ENCODE measurements at regions not wholly inside any gene's neighbourhood (a gene's known extent, or its start where the extent isn't known, plus 50 kb on each side); places are given as distances from the start of the nearest gene placed in this dataset.

GRCh38 chr1:201763455-201764140, 65.4 kb upstream of the IPO9 start:
- H3K27me3 Mint-ChIP-seq, result no peaks in the 10 kb centered on the region
- peaks cover 2% of the 10 kb centered on the region for H3K36me3 Mint-ChIP-seq
- no peak overlapping the region for H3K4me3 Mint-ChIP-seq
- no peak overlapping the region for H3K27ac Mint-ChIP-seq
- no peaks in the 10 kb centered on the region for H3K9me3 Mint-ChIP-seq (ENCODE audit: low read depth)
- H3K4me1 Mint-ChIP-seq (ENCODE audit: low read depth), result no peaks in the 10 kb centered on the region

DNA sequence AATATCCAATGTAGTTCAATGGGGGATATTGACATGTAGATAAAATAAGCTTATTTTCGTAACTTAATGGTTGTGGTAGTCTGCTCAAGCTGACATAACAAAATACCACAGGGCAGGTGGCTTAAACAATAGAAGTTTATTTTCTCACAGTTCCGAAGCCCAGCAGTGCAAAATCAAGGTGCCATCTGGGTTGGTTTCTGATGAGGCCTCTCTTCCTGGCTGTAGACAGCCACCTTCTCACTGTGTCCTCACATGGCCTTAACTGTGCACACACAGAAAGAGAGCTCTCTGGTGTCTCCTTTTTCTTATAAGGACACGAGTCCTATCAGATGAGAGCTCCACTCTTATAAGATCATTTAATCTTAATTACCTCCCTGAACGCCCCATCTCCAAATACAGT, 64.8 kb upstream of the IPO9 start:
- H3K4me3 Mint-ChIP-seq, result no peak overlapping the region
- H3K36me3 Mint-ChIP-seq, result no peaks in the 10 kb centered on the region
- no peaks in the 10 kb centered on the region for H3K4me1 Mint-ChIP-seq (ENCODE audit: low read depth)
- H3K9me3 Mint-ChIP-seq (ENCODE audit: low read depth), result no peaks in the 10 kb centered on the region
- no peaks in the 10 kb centered on the region for H3K27me3 Mint-ChIP-seq
- no peak overlapping the region for H3K27ac Mint-ChIP-seq

- Mint-ChIP-seq H3K36me3 (no peaks in the 10 kb centered on the region), H3K4me1 (ENCODE audit: low read depth) (no peaks in the 10 kb centered on the region), H3K4me3 (no peak overlapping the region), H3K9me3 (ENCODE audit: low read depth) (no peaks in the 10 kb centered on the region), H3K27ac (no peak overlapping the region), H3K27me3 (no peaks in the 10 kb centered on the region)
These were observed 64.4 kb upstream of the IPO9 start for GRCh38 chr1:201764579-201764978.

GRCh38 chr1:201766131-201766866, 62.7 kb upstream of the IPO9 start:
- Mint-ChIP-seq H3K36me3 (no peaks in the 10 kb centered on the region), H3K4me3 (no peak overlapping the region), H3K27ac (no peak overlapping the region), H3K27me3 (no peaks in the 10 kb centered on the region), H3K4me1 (ENCODE audit: low read depth) (no peaks in the 10 kb centered on the region), H3K9me3 (ENCODE audit: low read depth) (no peaks in the 10 kb centered on the region)

DNA sequence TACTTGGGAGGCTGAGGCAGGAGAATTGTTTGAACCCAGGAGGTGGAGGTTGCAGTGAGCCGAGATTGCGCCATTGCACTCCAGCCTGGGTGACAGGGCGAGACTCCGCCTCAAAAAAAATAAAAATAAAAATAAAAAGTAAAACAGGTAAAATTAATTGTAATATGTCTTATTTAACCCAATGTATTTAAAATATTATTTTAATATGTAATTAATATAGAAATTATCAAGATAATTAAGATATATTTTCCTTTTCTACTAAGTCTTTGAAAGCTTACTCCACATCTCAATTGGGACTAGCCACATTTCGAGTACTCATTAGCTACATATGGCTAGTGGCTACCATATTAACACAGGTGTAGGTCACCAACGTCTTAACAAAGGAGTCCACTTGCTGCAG, 61.6 kb upstream of the IPO9 start:
- no peaks in the 10 kb centered on the region for H3K4me1 Mint-ChIP-seq (ENCODE audit: low read depth)
- H3K27ac Mint-ChIP-seq, result no peak overlapping the region
- H3K4me3 Mint-ChIP-seq, result no peak overlapping the region
- no peaks in the 10 kb centered on the region for H3K36me3 Mint-ChIP-seq
- H3K27me3 Mint-ChIP-seq, result no peaks in the 10 kb centered on the region
- H3K9me3 Mint-ChIP-seq (ENCODE audit: low read depth), result no peaks in the 10 kb centered on the region

DNA sequence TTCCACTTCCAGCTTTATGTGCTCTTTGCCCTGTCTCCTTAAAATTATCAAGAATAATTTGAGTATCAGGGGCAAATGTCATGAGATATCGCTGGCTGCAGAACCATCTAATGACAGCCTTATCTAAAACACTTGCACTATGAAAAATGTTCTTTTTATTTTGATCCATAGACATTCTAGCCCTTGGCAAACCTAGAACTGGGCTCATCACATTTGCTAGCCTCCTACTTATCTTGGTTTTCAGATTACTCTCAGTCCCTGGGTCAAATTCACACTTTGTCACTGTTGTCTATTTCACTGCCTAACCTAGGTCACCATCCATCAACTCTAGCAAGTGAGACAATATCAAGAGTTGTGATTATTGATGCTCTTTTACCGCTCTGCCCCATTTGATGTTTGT, 59.9 kb upstream of the IPO9 start:
- Mint-ChIP-seq H3K36me3 (no peaks in the 10 kb centered on the region), H3K9me3 (ENCODE audit: low read depth) (no peaks in the 10 kb centered on the region), H3K4me1 (ENCODE audit: low read depth) (no peaks in the 10 kb centered on the region), H3K27ac (no peak overlapping the region), H3K27me3 (no peaks in the 10 kb centered on the region), H3K4me3 (no peak overlapping the region)

- Mint-ChIP-seq H3K27ac (no peak overlapping the region), H3K36me3 (no peaks in the 10 kb centered on the region), H3K4me1 (ENCODE audit: low read depth) (no peaks in the 10 kb centered on the region), H3K9me3 (ENCODE audit: low read depth) (no peaks in the 10 kb centered on the region), H3K27me3 (no peaks in the 10 kb centered on the region), H3K4me3 (no peak overlapping the region)
These were observed 59.0 kb upstream of the IPO9 start for GRCh38 chr1:201769966-201770365.

GRCh38 chr1:201771466-201771865, 57.5 kb upstream of the IPO9 start:
- Mint-ChIP-seq H3K4me1 (ENCODE audit: low read depth) (no peaks in the 10 kb centered on the region), H3K27ac (no peak overlapping the region), H3K9me3 (ENCODE audit: low read depth) (no peaks in the 10 kb centered on the region), H3K36me3 (no peaks in the 10 kb centered on the region), H3K27me3 (no peaks in the 10 kb centered on the region), H3K4me3 (no peak overlapping the region)

DNA sequence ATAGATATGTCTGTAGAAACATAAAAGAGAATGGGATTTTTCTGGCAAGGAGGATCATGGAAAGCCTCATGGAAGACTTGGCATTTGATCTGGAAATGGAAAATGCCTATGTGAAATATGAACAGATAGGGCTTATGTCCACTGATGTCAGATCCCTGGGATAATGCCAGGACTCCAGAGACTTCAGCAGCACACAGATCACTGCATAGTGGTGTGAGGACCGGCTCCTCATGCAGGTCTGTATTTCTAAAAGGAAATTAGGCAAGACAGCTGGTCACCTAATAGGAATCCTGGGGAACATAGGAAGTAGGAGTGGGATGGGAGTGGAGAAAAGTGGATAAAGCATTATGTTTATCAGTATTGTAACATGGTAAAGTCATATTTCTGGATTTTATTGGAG, 56.8 kb upstream of the IPO9 start:
- Mint-ChIP-seq H3K36me3 (no peaks in the 10 kb centered on the region), H3K4me1 (ENCODE audit: low read depth) (no peaks in the 10 kb centered on the region), H3K27ac (no peak overlapping the region), H3K9me3 (ENCODE audit: low read depth) (no peaks in the 10 kb centered on the region), H3K27me3 (no peaks in the 10 kb centered on the region), H3K4me3 (no peak overlapping the region)

GRCh38 chr1:201773764-201774163, 55.2 kb upstream of the IPO9 start:
- no peaks in the 10 kb centered on the region for H3K9me3 Mint-ChIP-seq (ENCODE audit: low read depth)
- no peaks in the 10 kb centered on the region for H3K27me3 Mint-ChIP-seq
- H3K4me3 Mint-ChIP-seq, result no peak overlapping the region
- no peak overlapping the region for H3K27ac Mint-ChIP-seq
- H3K36me3 Mint-ChIP-seq, result no peaks in the 10 kb centered on the region
- H3K4me1 Mint-ChIP-seq (ENCODE audit: low read depth), result no peaks in the 10 kb centered on the region

DNA sequence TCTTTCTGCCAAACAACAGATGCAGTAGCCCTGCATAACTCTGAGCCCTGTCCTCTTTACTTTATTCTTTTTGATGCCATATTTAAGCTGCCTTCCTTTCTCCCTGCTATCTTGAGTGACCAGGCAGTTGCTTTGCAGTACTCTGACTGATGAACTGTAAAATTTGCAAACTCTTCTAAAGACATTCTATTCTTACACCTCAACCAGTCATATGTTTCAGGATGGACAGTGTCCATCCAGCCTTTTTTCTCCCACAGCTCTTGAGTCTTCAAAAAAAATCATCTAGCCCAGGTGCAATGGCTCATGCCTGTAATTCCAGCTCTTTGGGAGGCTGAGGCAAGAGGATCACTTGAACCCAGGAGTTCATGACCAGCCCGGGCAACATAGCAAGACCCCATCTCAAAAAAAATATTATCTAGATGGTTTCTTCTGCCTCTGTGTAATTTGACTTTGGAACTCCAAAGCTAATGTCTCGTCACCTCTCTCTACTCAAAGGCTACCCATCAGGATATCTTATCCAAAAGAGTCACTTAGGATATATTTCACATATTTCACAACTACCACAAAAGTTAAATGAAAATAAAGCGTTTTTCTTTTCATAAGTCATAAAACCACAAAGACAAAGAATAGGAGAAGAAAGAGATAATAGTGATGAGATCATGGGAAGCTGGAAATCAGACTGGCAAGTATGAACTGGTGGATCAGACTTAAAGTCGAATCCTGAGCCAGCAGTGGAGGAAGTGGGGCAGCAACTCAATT, 54.6 kb upstream of the IPO9 start:
- Mint-ChIP-seq H3K4me3 (no peak overlapping the region), H3K36me3 (no peaks in the 10 kb centered on the region), H3K4me1 (ENCODE audit: low read depth) (no peaks in the 10 kb centered on the region), H3K27ac (no peak overlapping the region), H3K27me3 (no peaks in the 10 kb centered on the region), H3K9me3 (ENCODE audit: low read depth) (no peaks in the 10 kb centered on the region)

DNA sequence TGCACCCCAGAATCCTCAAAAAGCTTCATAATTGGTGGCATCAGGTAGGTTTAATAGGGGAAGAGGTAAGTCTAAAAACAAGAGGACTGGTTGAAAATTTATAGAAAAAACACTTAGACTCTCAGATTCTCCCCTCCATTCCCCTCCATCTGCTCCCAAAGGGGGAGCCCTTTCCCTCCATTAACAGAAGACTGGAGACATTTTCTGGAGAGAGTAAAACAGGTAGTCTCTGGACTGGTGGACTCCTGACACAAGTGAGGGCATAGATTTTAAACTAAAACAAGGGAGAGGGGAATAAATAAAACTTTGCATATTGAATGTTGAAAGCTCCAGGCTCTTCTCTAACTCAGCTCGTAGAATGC, 54.0 kb upstream of the IPO9 start:
- no peak overlapping the region for H3K4me3 Mint-ChIP-seq
- H3K27ac Mint-ChIP-seq, result no peak overlapping the region
- no peaks in the 10 kb centered on the region for H3K36me3 Mint-ChIP-seq
- H3K4me1 Mint-ChIP-seq (ENCODE audit: low read depth), result no peaks in the 10 kb centered on the region
- no peaks in the 10 kb centered on the region for H3K9me3 Mint-ChIP-seq (ENCODE audit: low read depth)
- H3K27me3 Mint-ChIP-seq, result no peaks in the 10 kb centered on the region

- H3K4me3 Mint-ChIP-seq, result no peak overlapping the region
- no peaks in the 10 kb centered on the region for H3K27me3 Mint-ChIP-seq
- no peak overlapping the region for H3K27ac Mint-ChIP-seq
These were observed 53.6 kb upstream of the IPO9 start for GRCh38 chr1:201775380-201775779.

DNA sequence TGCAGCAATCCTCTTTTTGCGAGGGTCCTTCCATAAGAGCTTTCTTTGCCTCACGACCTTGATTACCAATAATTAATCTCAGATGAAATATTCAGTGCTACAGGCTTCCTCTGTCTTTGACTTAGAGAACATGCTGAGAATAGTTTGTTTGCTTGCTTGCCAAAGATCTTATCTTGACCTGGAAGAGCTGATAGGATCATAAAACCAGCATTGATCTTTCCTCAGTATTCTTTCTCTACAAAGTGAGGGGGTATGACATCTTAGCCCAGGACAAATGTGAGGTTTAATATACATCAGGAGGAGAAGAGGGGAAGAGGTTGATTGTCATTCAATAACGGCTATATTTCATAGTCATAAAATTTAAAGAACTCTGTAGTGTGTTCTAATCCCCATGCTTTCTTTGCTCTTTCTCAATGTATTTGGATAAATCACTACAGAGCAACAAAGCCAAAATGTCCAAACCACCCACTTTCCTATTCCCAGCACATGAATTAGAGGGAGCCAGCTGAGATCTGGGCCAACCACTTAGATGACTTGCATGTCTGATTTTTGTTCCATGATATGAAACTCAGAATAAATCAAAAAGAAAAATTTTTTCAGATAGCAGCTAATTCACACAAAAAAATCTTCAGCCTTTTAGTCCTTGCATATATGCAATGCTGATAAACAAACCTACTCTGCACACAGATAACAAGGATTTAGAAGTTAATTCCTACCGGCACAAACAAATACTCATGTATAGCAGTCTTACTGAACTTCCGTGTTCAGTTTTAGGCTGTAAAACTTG, 50.5 kb upstream of the IPO9 start:
- Mint-ChIP-seq H3K4me3 (no peak overlapping the region), H3K27me3 (no peaks in the 10 kb centered on the region), H3K4me1 (ENCODE audit: low read depth) (no peaks in the 10 kb centered on the region), H3K36me3 (peaks cover 7% of the 10 kb centered on the region), H3K27ac (no peak overlapping the region), H3K9me3 (ENCODE audit: low read depth) (no peaks in the 10 kb centered on the region)

More at GRCh38 chr1:201775380-201775779, 53.6 kb upstream of the IPO9 start:
- Mint-ChIP-seq H3K9me3 (ENCODE audit: low read depth) (no peaks in the 10 kb centered on the region), H3K36me3 (no peaks in the 10 kb centered on the region), H3K4me1 (ENCODE audit: low read depth) (no peaks in the 10 kb centered on the region)

Measured in activated naive CD8-positive, alpha-beta T cell (primary cell).